Kidney glomerular epithelial cell (primary cell): ENCODE measurements at regions not wholly inside any gene's neighbourhood (a gene's known extent, or its start where the extent isn't known, plus 50 kb on each side); places are given as distances from the start of the nearest gene placed in this dataset.
"Not testable (repeated sequence)": the region's sequence is repeated elsewhere in the genome, so short reads cannot be mapped to it uniquely, and the experiment has no call there.

Experiments used
- DNase-seq: peaks from one replicate; lab custom pipeline; 2025; lab: John Stamatoyannopoulos, UW

GRCh38 chr7:9505516-9505915 lies 1072.1 kb downstream of the NXPH1 start:
- DNase-seq, result no peak

- DNase-seq, result no peak
Measured at GRCh38 chr7:9507290-9507689, 1073.9 kb downstream of the NXPH1 start.

DNA sequence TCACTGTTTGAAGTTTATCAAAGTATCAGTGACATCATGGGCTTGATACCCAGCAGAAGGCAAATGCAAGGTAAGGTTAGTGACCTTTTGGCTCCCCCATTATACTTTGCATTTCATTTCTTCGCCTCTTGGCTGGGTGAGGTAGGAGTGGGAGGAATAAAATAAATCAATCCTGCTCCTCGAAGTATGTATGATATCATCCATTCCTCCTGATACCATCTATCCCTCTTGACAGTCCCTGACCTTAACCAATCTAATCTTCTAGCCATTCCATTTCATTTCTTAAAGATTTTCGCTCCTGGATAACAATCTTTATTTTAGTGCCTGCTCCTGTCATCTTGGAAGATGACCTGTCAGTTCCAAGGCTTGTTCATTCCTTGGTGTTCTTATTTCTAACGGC lies 1083.3 kb downstream of the NXPH1 start:
- no peak for DNase-seq

- DNase-seq, result no peak
Measured at GRCh38 chr7:9523579-9523978, 1090.2 kb downstream of the NXPH1 start.

DNA sequence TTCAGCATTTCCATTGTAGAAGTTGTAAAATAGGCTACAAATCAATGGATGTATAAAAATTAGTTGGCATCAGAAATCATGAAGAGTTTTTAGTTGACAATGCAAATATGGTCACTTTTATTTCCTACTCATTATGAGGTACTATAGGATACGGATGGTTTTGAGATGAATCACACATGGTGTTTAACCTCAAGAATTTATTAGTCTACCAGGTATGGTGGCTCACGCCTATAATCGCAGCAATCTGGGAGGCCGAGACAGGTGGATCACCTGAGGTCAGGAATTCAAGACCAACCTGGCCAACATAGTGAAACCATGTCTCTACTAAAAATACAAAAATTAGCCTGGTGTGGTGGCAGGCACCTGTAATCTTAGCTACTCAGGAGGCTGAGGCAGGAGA lies 1119.0 kb downstream of the NXPH1 start:
- not testable (repeated sequence) for DNase-seq

GRCh38 chr7:9557853-9558252 lies 1124.4 kb downstream of the NXPH1 start:
- no peak for DNase-seq

DNA sequence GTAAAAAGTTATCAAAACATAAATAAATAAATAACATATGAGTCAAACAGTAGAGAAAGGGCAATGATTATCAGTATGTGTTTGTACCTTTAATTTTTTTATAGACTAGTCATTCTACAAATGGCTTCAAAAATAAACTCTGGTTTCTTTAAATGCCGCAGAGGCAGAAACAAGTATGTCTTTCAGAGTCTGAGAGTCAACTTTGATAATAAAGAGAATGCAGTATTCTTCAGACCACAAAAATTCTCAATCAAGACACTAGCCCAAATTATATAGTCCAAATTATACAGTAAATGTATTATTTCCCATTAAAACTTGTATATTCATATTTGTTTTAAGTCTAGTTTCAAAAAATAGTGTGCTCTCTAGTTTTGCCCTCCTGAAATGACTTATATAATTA lies 1142.3 kb downstream of the NXPH1 start:
- DNase-seq, result no peak

DNA sequence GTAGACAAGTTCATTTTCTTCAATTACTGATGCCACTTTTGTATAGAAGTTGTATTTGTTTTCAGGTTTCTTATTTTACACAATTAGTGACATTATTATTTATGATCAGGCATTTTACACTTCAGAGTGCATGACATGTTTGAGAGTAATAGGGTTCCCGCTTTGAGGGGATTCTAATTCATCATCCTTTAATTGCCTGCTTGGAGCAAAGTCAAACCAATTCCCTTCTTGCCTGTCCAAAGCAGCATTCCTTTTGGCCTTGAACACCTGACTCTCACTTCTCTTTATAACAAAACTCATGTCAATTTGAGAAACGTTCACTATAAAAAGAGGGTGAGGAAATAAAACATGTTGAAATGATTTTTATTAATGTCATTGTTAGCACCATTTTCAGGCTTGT lies 1149.4 kb downstream of the NXPH1 start:
- no peak for DNase-seq

GRCh38 chr7:9598411-9598810 lies 1165.0 kb downstream of the NXPH1 start:
- DNase-seq, result no peak

DNA sequence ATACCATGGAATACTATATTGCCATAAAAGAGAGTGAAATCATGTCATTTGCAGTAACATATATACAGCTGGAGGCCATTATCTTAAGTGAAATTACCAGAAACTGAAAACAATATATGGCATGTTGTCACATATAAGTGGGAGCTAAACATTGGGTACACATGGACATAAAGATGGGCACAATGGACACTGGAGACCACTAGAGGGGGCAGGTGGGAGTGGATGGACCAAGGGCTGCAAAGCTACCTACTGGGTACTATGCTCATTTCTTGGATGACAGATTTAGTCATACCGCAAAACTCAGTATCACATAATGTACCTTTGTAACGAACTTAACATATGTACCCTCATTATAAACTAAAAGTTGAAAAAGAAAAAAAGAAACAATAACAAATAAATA lies 1167.6 kb downstream of the NXPH1 start:
- DNase-seq, result no peak

- no peak for DNase-seq
Measured at GRCh38 chr7:9603291-9603690, 1169.9 kb downstream of the NXPH1 start.

- DNase-seq, result no peak
Measured at GRCh38 chr7:9608560-9608959, 1175.2 kb downstream of the NXPH1 start.

DNA sequence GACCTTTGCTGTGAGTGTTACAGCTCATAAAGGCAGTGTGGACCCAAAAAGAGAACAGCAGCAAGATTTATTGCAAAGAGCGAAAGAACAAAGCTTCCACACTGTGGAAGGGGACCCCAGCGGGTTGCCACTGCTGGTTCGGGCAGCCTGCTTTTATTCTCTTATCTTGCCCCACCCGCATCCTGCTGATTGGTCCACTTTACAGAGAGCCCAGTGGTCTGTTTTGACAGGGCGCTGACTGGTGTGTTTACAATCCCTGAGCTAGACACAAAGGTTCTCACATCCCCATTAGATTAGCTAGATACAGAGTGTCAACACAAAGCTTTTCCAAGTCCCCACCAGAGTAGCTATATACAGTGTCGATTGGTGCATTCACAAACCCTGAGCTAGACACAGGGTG lies 1187.5 kb downstream of the NXPH1 start:
- not testable (repeated sequence) for DNase-seq

GRCh38 chr7:9621306-9621902 lies 1188.0 kb downstream of the NXPH1 start:
- DNase-seq, result not testable (repeated sequence)

GRCh38 chr7:9621927-9622326 lies 1188.5 kb downstream of the NXPH1 start:
- no peak for DNase-seq

DNA sequence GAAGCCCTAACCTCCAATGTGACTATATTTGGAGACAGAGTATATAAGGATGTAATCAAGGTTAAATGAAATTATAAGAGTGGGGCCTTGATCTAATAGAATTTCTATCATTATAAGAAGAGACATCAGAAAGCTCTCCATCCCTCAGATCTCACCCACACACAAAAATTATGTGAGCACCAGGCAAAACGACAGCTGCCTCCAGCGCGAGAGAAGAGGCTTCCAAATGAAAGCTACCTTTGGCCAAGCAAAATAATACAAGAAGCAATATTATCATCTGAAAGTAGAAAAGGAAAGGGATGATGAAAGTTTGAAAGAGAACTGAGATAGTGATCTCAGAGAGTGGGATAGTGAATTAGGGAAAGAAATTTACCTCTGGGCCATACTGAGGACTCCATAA lies 1192.5 kb downstream of the NXPH1 start:
- DNase-seq, result no peak

GRCh38 chr7:9645756-9646155 lies 1212.3 kb downstream of the NXPH1 start:
- no peak for DNase-seq

DNA sequence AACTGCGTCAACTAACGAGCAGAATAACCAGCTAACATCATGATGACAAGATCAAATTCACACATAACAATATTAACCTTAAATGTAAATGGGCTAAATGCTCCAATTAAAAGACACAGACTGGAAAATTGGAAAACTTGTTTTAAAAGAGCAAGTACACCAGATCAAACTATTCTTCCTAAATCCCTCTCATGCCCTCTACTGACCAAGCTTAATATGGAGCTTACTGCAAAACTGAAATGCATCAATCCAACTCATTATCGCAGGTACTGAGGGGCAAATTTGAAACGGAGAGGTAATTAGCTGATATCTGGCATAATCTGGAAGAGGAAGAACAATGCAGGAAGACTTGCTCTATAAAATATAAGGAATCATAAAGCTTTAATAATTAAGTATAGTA lies 1223.8 kb downstream of the NXPH1 start:
- no peak for DNase-seq

- no peak for DNase-seq
Measured at GRCh38 chr7:9671979-9672917, 1238.8 kb downstream of the NXPH1 start.

DNA sequence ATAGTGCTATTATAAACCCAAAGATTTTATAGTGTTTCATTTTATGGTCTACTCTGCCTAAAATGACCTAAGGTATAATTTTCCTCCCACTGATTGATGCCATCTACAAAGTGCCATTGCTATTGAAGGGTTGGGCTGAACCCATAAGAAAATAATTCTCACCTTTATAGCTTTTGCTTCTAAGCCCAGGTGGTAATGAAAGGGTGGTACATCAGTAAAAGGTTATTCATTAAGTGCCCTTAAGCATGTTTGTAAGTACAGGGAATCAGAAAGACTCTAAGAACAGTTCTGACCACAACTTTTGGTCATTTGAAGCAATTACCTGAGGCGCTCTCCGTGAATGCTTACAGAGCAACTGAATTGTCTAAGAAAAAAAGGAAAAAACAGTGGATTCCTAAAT lies 1247.3 kb downstream of the NXPH1 start:
- DNase-seq, result no peak

DNA sequence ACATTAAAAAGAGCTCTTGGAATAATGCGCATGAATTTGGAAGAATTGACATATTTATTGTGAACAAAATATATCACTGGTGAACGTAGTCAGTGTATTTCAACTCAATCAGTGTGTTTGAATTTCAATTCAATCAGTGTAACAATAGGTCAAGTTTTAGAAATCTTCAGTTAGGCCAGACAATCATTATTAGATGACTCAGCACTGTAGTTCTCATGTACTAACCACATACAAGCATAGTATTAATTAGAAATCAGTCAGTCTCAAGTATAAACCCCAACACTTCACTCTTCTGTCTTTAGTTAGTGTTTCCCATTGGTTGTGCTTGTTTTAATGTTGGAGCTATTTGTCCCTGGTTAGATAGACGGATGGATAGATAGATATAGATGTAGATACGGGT lies 1247.9 kb downstream of the NXPH1 start:
- DNase-seq, result no peak

DNA sequence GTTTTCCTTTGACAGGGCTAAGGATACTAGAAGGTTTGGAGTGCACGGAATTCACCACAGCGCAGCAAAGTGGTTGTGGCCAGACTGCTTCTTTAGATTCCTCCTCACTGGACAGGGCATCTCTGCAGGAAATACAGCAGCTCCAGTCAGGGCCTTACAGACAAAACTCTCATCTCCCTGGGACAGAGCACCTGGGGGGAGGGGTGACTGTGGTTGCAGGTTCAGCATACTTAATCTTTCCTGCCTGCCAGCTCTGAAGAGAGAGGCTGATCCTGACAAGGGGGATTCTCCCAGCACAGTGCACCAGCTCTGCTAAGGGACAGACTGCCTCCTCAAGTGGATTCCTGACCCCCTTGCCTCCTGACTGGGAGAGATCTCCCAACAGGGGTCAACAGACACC lies 1257.9 kb downstream of the NXPH1 start:
- DNase-seq, result no peak

- no peak for DNase-seq
Measured at GRCh38 chr7:9698375-9698774, 1265.0 kb downstream of the NXPH1 start.

GRCh38 chr7:9709216-9709615 lies 1264.5 kb upstream of the PHF14 start:
- no peak for DNase-seq
